Calu3 (cell line): ENCODE measurements at regions not wholly inside any gene's neighbourhood (a gene's known extent, or its start where the extent isn't known, plus 50 kb on each side); places are given as distances from the start of the nearest gene placed in this dataset.

ENCODE experiments used
- BruUV-seq: library from RNA; stranded (reverse); fragments of 400-500 nt; replicated peaks from 2 replicates; lab custom pipeline; 2021; lab: Mats Ljungman, UMichigan
- CTCF ChIA-PET: fragments of 300-600 bp; sonication (Branson Sonifier 250); formaldehyde crosslinking; loops from one replicate; lab custom pipeline; 2022; ENCODE audit warnings: antibody characterized with exemption; lab: Charles Lee
- DNase-seq: peaks from one replicate; pipeline ENCODE4 v3.0.0; 2022
- H3K27ac Mint-ChIP-seq: one replicate; pipeline ENCODE4 v1.8.0; 2022; ENCODE audit warnings: mixed read lengths; ENCODE audit not compliant: unreplicated experiment
- H3K27me3 Mint-ChIP-seq: one replicate; pipeline ENCODE4 v1.8.0; 2022; ENCODE audit warnings: mixed read lengths; ENCODE audit not compliant: unreplicated experiment
- H3K36me3 Mint-ChIP-seq: one replicate; pipeline ENCODE4 v1.8.0; 2022; ENCODE audit warnings: mild to moderate bottlenecking, moderate library complexity, mixed read lengths; ENCODE audit not compliant: insufficient read depth, unreplicated experiment
- H3K4me1 Mint-ChIP-seq: one replicate; pipeline ENCODE4 v1.8.0; 2022; ENCODE audit warnings: mild to moderate bottlenecking, low read depth, mixed read lengths; ENCODE audit not compliant: unreplicated experiment
- H3K4me3 Mint-ChIP-seq: one replicate; pipeline ENCODE4 v1.8.0; 2022; ENCODE audit warnings: mild to moderate bottlenecking, low read depth, moderate library complexity, mixed read lengths; ENCODE audit not compliant: unreplicated experiment
- H3K9me3 Mint-ChIP-seq: one replicate; pipeline ENCODE4 v1.8.0; 2022; ENCODE audit warnings: low read depth, mixed read lengths; ENCODE audit not compliant: unreplicated experiment
- CTCF ChIP-seq: fragments of 200-600 bp; IDR thresholded peaks from one replicate; pipeline ENCODE4 v1.8.0; 2022; ENCODE audit warnings: antibody characterized with exemption; ENCODE audit not compliant: unreplicated experiment
- intact Hi-C: fragments of 100-400 bp; cut with micrococcal nuclease; formaldehyde crosslinking; loops from one replicate; pipeline ENCODE4 v1.10.0; 2022; ENCODE audit not compliant: unreplicated experiment

- Mint-ChIP-seq H3K9me3 (no peaks in the 10 kb centered on the region), H3K27me3 (peaks cover 8% of the 10 kb centered on the region), H3K4me1 (no peaks in the 10 kb centered on the region), H3K27ac (no peak overlapping the region), H3K36me3 (no peaks in the 10 kb centered on the region), H3K4me3 (no peak overlapping the region)
- CTCF ChIA-PET: interaction anchor here (1.4 to 1.6 kb wide), 2 partner anchors 12 to 98 kb away, joined by 5 to 7 read pairs; no protein-coding TSS in a partner anchor
- TF ChIP-seq CTCF: no peak
- DNase-seq: peak; percentile 12
- BruUV-seq: no TSS peak
- intact Hi-C loops: loop anchor here (1.0 to 10.0 kb wide), 3 partner anchors 27 to 370 kb away; no protein-coding TSS in a partner anchor
These were observed 108.0 kb upstream of the TRABD2B start for GRCh38 chr1:48105165-48105564.

GRCh38 chr1:48103495-48103894, 106.3 kb upstream of the TRABD2B start:
- no TSS peak for BruUV-seq
- H3K27me3 Mint-ChIP-seq: peaks cover 7% of the 10 kb centered on the region
- CTCF ChIA-PET: no interaction called here
- no peaks in the 10 kb centered on the region for H3K9me3 Mint-ChIP-seq
- no peak for TF ChIP-seq CTCF
- intact Hi-C loops: loop anchor here (10.0 kb wide), 1 partner anchor 369 kb away; no protein-coding TSS in a partner anchor
- H3K4me3 Mint-ChIP-seq: no peak overlapping the region
- no peaks in the 10 kb centered on the region for H3K4me1 Mint-ChIP-seq
- no peak for DNase-seq
- H3K27ac Mint-ChIP-seq: no peak overlapping the region
- H3K36me3 Mint-ChIP-seq: no peaks in the 10 kb centered on the region

GRCh38 chr1:48102766-48103165, 105.6 kb upstream of the TRABD2B start:
- intact Hi-C loops: loop anchor here (10.0 kb wide), 1 partner anchor 368 kb away; no protein-coding TSS in a partner anchor
- no peak overlapping the region for H3K4me3 Mint-ChIP-seq
- H3K27me3 Mint-ChIP-seq: peaks cover 15% of the 10 kb centered on the region
- no peaks in the 10 kb centered on the region for H3K36me3 Mint-ChIP-seq
- H3K4me1 Mint-ChIP-seq: no peaks in the 10 kb centered on the region
- BruUV-seq: no TSS peak
- no peak overlapping the region for H3K27ac Mint-ChIP-seq
- CTCF ChIA-PET: no interaction called here
- no peak for DNase-seq
- H3K9me3 Mint-ChIP-seq: no peaks in the 10 kb centered on the region
- no peak for TF ChIP-seq CTCF

- TF ChIP-seq CTCF: no peak
- CTCF ChIA-PET: no interaction called here
- DNase-seq: no peak
- BruUV-seq: no TSS peak
- Mint-ChIP-seq H3K27ac (no peak overlapping the region), H3K4me3 (no peak overlapping the region), H3K9me3 (no peaks in the 10 kb centered on the region), H3K36me3 (peaks cover 2% of the 10 kb centered on the region), H3K4me1 (peaks cover under 1% of the 10 kb centered on the region), H3K27me3 (peaks cover 35% of the 10 kb centered on the region)
- intact Hi-C loops: no loop called here
These were observed 102.0 kb upstream of the TRABD2B start for GRCh38 chr1:48099072-48099773.
